Gastrocnemius medialis (tissue), 4 donors: ENCODE measurements at regions not wholly inside any gene's neighbourhood (a gene's known extent, or its start where the extent isn't known, plus 50 kb on each side); places are given as distances from the start of the nearest gene placed in this dataset.

Source experiments
- CTCF ChIP-seq, 5 experiments: fragments of 450-650 bp in 3 of 5; fragments of 200-600 bp in 2 of 5; sonication (generic) in 2 of 5; IDR thresholded peaks in 4 of 5; conservative IDR thresholded peaks in 1 of 5; 1 replicate in 4 of 5; 2 replicates in 1 of 5; pipeline ENCODE4 v1.5.1; 2016 to 2019; ENCODE audit warnings: antibody characterized with exemption in 5 of 5, mild to moderate bottlenecking in 3 of 5, moderate library complexity in 3 of 5
- POLR2A ChIP-seq, 2 donors: fragments of 450-650 bp; IDR thresholded peaks; one replicate each; pipeline ENCODE4 v1.6.1; 2017; ENCODE audit warnings: antibody characterized with exemption in 2 of 2, mild to moderate bottlenecking in 2 of 2, moderate library complexity in 2 of 2

DNA sequence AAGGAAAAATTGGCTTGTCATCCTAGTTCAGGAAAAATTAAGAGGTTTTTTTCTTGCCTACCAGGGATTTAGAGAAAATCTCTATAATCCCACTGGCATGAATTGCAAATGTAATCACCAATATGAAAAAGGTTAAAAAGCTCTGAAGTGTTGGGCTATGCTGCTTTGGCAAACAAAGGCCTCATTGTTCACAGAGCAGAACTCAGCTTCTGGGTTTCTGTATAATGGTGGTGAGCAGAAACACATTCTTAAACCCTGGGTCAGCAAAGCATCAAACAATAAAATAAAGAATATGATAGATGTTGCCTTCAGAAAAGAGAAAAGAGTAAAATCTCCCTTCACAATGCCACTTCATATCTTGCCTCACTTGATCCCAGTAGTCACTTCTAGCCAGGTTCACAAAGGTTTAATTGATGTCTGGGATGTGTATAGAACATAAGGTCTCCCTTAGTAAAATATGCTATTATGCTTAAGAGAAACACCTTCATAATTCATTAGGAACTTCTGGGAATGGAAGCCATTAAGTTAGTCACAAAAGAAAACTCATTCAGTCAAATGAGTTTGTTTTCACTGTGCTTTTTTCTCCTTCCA is 1255.5 kb upstream of the PHF14 start:
- TF ChIP-seq CTCF (IDR thresholded peaks at IDR 0.05 in 4 of 5, conservative IDR thresholded peaks at IDR 0.05 in 1 of 5): no peak
- no peak for TF ChIP-seq POLR2A (IDR thresholded peaks at IDR 0.05)
